Fibroblast of the aortic adventitia (primary cell): ENCODE measurements at regions not wholly inside any gene's neighbourhood (a gene's known extent, or its start where the extent isn't known, plus 50 kb on each side); places are given as distances from the start of the nearest gene placed in this dataset.

Source experiments
- DNase-seq: peaks from one replicate; pipeline ENCODE4 v3.0.0-alpha.2; 2010; ENCODE audit warnings: low read depth
- H3K4me3 ChIP-seq: 2 replicates; pipeline ENCODE4 v1.5.1; 2011; ENCODE audit warnings: low read depth, mild to moderate bottlenecking, control low read depth, low read length, moderate library complexity
- TF ChIP-seq, protein P1 (sequence below): IDR thresholded peaks from 2 replicates; pipeline ENCODE4 v1.5.1; 2011; ENCODE audit warnings: mild to moderate bottlenecking, low read length, control low read depth, inconsistent platforms; ENCODE audit not compliant: insufficient read depth

DNA sequence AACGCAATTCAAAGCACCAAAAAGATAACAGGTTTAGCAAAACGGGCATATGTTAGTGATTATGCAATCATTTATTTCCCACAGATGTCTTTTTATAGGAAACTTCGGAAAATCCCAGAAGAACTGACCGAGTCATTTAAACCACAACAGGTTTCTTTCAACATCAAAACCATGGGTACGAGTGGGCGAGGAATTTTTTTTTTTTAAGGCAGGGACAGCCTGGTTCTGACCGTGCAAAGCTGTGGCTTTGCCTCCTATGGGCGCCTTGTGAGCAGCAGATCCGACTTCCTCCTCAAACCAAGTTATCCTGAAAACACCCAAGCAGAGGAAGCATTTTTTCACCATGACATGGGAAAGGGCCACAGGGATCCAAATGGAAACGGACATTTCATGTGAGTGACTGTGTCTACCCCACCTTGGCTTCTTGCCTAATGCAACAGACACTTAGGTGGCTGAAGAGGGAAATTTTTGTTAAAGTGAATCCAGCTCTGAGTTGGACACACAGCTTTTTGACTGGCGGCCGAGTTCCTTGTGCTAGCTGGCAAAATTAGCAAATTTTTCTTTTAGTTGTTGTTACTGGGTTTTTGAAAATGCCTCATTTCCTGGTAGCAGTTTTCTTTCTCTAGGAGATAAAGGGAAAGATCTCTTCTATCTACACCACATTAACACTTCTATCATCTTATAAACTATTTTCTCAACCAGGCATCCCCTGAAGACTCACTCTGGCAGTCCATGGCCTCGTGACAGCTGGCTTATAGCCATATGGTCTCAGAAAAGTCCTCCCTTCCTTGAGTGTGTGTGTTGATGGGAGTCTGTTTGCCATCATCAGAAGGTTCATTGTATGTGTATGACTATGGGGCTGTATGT is 487.4 kb upstream of the ZEB2 start:
- DNase-seq, result peak; percentile 97
- TF ChIP-seq, protein P1, sequence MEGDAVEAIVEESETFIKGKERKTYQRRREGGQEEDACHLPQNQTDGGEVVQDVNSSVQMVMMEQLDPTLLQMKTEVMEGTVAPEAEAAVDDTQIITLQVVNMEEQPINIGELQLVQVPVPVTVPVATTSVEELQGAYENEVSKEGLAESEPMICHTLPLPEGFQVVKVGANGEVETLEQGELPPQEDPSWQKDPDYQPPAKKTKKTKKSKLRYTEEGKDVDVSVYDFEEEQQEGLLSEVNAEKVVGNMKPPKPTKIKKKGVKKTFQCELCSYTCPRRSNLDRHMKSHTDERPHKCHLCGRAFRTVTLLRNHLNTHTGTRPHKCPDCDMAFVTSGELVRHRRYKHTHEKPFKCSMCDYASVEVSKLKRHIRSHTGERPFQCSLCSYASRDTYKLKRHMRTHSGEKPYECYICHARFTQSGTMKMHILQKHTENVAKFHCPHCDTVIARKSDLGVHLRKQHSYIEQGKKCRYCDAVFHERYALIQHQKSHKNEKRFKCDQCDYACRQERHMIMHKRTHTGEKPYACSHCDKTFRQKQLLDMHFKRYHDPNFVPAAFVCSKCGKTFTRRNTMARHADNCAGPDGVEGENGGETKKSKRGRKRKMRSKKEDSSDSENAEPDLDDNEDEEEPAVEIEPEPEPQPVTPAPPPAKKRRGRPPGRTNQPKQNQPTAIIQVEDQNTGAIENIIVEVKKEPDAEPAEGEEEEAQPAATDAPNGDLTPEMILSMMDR, result peak; percentile 30
- peak overlapping the region; percentile 43 for H3K4me3 ChIP-seq

DNA sequence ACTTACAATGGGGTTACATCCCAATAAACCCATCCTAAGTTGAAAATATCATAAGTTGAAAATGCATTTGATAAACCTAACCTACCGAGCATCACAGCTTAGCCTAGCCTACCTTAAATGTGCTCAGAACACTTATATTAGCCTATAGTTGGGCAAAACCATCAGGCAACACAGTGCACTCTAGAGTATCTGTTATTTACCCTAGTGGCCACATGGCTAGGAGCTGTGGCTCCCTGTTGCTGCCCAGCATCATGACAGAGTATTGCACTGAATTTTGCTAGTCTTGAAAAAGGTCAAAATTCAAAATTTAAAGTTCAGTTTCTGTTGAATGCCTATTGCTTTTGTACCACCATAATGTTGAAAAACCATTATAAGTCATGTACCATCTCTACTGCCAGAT is 482.7 kb upstream of the ZEB2 start:
- DNase-seq, result no peak
- no peak overlapping the region for H3K4me3 ChIP-seq

DNA sequence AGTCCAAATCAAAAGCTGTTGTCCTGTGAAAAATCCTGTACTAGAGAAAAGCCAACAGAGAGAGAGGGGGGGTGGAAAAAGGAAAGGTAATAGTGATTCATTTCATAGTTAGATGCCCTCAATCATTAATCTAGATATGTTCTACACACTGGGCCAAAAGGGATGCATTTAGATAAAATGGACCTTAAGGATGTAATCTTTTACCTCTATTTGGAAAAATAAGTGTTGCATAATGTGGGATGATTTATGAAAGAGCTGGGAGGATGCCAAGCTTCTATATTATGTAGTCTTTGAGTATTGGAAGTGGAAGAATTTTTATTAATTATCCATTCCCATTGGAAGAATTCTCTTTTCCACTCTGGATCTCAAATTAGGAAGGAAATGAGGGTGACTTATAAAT is 480.5 kb upstream of the ZEB2 start:
- TF ChIP-seq, protein P1, result no peak
- peak; percentile 55 for DNase-seq

More for the DNA sequence above, 482.7 kb upstream of the ZEB2 start:
- TF ChIP-seq, protein P1, result no peak

DNA sequence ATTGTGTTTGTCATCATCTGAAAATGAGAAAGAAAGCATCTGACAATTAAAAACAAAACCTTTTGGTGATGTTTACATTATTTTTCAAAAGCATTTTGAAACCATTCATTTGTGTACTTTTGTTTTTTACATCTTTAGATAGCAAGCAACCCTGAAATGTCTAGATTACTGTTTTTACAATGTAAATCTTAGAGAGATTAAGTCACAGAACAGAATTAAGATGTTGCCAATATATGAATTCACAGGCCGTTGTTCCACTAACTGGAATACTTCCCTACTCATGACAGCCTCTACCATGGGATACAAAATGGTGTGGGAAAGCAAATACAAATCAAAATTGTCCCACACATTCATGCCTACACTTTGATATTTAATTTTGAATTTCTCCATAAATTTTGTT is 480.0 kb upstream of the ZEB2 start:
- no peak overlapping the region for H3K4me3 ChIP-seq
- TF ChIP-seq, protein P1, result no peak
- DNase-seq, result no peak

More for the DNA sequence above, 480.5 kb upstream of the ZEB2 start:
- no peak overlapping the region for H3K4me3 ChIP-seq

DNA sequence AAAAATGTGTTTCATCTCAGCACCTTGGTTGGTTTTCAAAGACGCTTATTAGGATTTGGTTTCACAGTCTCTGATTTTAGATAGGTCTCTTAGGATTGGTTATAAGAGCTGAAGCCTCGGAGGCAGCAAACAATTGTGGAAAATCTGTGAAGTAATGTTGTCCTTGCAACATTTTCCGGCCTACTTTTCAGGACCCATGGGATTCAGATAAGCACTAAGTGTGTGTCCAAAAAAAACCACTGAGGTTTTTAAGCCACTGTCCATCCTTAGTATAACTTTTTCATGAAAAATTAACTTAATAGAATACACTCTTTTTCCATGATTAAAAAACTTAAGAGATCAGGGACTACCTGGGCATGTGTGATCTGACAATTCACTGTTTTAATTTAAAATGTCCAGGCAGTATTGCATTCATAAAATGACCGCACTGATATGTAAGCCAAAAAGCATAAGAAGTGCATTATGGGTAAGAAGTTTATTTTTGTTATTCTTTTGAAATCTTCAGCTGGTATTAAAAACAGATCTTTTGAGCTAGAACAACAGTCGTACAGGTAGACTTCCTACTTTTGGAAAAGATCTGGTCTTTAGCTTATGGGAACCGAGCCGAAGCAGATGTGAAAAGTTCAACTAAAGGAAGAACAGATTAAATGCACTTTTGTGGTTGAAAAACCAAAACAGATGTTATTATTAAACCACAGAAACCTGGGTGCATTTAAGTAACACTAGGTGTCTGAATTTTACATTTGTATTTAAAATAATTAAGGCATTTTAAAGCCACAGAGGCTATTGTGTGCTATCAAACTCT is 479.4 kb upstream of the ZEB2 start:
- TF ChIP-seq, protein P1, result no peak
- DNase-seq, result peak; percentile 88
- H3K4me3 ChIP-seq, result no peak overlapping the region

DNA sequence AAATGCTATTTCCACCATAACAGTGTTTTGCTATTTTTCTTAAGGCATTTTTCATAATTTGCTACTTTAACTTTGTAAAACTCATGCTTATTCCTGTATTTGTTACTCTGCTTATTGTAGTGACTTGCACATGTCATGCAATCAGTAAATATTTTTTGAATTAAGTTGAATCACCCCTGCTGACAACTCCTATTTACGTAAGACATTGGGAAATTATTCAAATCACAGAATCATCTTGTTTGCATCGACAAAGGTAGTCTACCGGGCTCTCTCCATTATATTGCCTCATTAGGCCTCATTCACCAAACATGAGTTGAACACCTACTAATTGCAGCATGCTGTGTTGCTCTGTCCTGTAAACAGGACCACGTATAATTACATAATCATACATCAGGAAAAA is 478.5 kb upstream of the ZEB2 start:
- no peak for DNase-seq
- no peak overlapping the region for H3K4me3 ChIP-seq
- TF ChIP-seq, protein P1, result no peak
